ENCODE measurements at regions not wholly inside any gene's neighbourhood (a gene's known extent, or its start where the extent isn't known, plus 50 kb on each side); places are given as distances from the start of the nearest gene placed in this dataset.

DNA sequence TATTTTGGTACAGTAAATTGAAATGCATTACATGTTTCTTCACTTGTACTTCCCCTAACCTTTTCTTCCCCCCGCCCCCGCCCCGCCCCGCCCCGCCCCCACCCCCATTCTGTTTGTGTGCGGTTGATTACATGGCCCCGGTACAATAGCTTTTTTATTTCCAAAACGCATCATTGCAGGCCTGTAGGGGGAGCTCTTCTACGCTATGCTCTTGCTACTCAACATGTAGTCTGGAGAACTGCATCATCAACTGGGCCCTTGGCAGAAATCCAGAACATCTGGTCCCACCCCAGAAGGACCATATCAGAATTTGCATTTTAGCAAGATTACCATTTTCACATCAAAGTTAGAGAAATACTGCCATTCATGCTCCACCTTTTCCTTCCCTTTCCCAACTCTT lies 333.3 kb upstream of the DDX53 start:
- DNase-seq: no peak

DNA sequence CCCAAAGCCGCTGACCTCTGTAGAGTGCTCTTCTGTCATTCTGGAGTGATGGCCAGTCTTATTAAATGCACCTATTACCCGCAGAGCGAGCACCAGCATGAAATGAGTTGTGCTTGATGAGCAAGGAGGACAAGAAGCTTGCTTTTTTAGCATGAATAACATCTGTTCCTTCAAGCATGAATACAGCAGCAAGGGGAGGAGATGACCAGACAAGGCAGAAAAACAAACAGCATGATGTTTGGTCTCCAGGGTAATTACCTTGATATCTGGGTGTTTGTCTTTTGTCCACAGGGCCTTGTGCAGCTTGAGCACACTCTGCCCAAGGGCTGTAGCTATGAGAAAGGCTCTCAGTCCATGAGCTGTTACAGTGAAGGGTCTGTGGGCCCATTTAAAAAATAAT lies 324.8 kb upstream of the DDX53 start:
- no peak for DNase-seq

DNA sequence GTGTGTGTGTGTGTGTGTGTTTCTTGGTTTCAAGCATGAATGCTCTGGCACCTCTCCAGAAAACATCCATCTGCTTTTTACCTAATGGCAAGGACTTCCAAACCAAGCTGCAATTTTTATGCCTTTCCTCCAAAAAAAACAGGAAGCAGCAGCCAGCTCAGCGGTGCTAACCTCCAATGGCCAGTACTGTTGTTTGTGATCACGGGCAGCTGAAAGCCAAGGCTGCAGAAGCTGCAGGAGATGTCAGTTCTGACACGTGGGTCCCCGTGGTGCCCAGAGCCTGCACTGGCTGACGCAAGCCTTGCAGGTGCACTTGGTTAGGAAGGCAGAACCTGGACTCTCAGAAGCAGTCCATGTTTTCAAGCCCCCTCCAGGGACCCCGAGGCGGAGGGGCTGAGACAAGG lies 313.6 kb upstream of the DDX53 start:
- no peak for DNase-seq

DNA sequence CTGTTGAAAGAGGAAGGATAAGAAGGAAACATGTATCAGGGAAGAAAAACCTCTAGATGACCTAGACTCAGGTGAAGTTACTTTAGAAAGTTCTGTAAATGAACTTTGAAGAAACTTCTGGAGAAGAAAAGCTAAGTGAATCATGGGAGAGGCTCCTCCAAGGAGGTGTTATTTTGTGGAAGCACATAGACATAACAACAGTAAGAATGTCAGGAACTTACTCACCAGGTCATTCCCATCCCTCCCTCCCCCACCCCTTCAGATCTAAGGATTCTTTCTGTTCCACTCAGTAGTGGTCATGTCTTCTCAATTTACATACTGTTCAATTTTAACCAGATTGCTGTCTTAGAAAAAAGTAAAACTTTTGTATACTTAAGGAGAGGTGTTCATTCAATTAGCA lies 310.5 kb upstream of the DDX53 start:
- no peak for DNase-seq

DNA sequence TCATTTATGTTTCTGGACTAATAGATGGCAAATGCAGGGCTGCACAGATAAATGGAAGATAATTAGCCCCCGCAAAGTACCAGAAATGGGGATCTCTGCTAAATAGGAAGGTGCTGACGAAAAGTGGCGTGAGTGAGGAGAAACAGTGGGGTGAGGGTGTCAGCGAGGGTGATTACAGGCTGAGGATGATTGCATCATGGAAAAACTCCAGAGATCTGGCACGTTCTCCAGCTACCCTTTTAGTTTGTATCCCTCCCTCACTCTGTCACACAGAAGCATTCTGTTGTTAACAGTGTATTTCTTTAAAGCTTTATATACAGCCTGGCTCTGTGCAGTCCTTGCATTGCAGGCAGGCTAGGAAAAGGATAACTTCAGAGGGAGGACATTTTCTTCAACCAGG lies 309.6 kb upstream of the DDX53 start:
- DNase-seq: no peak

DNA sequence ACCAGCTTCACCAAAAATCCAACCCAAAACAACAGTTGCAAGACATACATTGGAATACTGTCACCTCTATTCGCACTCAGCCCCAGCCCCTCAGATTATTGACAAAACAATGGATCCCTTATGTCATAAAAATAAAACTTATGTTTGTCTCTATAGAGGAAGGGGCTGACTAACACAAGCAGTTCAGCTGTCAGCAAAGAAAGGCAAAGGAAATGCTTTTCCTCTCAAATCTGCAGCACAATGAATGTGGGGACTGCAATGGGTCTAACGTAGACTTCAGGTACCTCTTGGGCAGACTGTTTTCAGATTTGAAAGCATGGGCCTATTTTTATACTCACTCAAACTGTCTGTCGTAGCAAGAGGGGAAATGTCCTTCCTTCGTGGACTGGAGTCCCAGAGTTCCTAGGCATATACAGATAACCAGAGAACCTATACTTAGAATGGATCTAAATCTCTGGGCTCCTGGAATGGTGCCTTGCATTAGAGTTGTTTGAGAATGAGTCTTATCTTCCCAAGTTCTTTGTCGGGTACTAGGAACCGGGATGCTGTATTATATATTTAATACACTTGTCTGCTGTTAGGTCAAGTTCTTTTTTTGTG lies 307.7 kb upstream of the DDX53 start:
- no peak for DNase-seq

DNA sequence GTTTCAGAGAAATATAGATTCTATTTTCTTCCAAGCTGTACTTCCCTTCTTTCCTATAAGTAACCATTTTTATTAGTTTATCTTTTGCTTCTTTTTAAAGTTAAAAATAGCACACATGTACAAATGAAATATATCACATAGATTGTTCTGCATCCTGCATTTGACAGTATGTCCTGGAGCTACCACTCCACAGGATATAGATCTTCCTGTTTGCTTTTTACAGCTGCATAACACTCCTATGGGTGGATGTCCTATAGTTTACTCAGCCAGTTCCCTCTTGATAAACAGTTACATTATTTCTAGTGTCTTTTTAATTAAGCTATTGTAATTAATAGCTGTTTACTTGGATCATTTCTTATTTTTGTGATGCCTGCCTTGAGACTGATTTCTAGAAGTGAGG lies 301.6 kb upstream of the DDX53 start:
- no peak for DNase-seq

DNA sequence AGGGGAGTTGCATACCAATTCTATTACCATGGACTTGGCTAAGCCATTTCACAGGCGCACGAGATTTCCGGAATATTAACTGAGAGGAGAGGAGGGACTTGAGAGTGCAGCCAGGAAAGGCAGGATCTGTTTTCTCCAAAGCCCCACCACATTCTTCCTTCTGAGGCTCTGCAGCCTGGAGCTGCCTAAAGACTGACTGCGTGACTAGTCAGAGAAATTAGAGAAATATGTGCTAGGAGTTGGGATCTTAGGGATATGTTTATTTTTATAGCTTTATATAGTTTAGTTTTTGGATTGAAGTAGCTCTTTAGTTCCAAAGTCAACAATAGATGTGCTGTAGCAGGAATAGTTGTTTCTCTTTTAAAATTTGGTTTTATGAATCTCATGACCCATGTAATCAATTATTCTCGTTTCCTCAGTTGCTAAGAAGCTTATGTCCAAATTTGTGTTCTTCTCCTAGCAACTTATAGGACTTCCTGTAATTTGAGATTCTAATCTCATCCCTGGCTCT lies 300.1 kb upstream of the DDX53 start:
- no peak for DNase-seq

DNA sequence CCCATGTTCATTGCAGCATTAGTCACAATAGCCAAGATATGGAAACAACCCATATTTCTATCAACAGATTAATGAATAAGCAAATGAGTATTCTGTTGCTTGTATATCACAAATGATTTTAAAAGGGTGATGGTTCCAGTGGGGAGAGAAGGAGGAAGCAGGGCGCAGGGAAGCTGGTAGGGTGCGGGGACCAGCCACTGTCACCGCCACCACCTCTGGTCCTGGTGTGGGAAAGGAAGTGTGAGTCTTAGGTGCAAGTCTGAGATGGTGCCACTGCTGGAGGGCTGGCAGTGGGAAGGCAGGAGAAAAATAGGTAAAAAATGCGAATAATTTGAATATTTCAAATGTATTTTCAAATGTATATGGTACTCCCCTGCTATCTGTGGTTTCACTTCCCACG lies 286.8 kb upstream of the DDX53 start:
- no peak for DNase-seq

DNA sequence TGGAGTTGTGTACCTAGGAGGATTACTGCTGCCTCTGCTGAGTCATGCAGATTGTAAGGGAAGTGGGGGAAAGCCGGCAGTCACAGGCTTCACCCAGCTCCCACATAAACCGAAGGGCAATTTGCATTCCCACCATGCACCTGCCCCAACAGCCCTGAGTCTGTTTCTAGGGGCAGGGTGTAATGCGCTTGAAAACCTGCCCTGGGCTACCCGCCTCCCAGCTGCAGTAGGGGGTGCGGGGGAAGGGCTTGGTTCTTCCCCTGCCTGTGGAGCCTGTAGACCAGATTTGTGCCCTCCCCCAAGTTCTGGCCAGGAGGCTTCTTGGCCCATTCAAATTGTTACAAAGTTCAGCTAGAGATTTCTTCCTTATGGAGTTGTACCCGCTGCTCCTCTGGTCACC lies 269.2 kb upstream of the DDX53 start:
- DNase-seq: no peak

DNA sequence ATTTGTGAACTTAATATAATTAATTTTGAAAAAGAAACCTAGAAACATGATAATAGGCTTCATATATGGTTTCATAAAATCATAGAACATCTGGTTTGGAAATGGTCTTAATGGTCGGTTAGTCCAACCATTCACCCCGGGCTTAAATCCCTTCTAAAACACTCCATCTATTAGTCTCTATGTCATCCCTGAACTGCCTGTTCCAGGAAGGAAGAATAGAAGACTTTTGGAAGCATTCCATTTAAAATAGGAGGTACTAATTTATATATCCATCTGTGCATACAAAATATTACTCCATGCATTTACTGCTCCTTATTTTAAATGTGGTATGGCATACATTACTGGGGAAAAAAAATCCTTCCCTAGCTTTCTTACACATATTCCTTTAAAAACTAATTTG lies 262.2 kb upstream of the DDX53 start:
- no peak for DNase-seq

DNA sequence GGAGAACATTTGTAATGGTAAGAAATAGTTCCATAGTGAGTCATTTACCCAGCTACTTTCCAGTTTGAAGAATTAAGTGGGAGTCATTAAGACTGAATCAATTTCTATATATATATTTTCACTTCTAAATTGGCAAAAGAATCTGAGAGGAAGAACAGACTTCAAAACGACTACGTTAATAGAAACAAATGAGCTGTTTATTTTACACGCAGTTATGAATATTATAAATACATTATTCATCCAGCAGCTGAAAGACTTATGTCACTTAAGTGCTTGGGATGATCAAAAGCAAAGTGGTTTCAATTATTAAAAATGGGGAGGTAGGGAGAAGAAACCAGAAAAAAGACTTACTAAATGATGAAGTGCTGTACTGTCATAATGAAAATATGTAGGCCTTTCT lies 260.5 kb upstream of the DDX53 start:
- no peak for DNase-seq

DNA sequence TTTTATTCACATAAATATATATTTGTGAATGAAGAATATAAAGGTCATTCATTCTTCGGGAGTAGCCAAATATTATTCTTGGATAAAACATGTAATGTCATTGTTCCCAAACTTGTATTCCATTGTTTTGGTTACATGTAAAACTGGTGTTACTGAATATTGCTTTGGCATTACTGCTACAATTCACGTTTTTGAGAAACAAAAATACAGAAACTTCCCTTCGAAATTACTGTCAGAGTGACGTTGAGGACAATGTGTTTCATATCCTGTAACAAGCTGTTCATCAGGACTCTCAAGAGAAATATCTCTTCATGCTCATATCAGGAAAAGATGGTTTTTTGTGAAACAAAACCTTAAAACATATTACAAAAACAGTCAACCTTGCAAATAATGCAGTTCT lies 258.9 kb upstream of the DDX53 start:
- no peak for DNase-seq

DNA sequence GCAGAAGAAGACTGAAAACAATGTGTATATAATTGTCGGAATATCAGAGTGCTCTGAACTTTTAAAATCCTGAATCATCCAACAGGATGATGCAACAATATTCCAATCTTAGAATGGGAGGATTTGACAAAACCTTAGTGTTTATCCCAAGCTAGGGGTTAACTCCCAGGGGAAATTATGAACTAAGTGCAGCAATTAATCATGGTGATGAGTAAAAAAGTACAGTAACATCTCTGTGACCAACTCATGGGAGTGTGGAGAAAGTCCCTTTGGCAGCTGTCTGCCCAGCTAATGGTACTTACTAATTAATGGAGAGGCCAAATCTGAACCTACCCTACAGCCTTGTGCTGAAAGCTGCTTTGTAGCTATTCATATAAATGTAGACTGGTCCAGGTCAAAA lies 257.6 kb upstream of the DDX53 start:
- no peak for DNase-seq

DNA sequence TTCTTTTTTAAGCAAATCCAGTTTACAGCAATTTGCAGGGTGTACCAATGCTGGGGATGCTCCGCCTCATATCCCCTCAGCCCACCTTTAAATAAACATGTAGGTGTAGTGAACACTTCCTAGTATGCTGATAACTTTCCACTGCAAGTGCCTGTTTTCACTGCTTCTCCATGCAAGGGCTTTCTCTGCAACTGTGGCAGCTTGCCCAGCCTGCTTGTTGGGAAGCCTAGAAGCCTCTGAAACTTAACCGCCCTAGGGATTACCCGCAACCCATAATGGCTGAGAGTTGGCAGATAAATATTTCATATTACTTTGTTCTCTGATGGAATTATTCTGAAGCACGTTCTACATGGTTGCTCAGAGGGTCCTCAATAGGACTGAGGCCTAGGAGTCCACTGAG lies 253.7 kb upstream of the DDX53 start:
- no peak for DNase-seq

DNA sequence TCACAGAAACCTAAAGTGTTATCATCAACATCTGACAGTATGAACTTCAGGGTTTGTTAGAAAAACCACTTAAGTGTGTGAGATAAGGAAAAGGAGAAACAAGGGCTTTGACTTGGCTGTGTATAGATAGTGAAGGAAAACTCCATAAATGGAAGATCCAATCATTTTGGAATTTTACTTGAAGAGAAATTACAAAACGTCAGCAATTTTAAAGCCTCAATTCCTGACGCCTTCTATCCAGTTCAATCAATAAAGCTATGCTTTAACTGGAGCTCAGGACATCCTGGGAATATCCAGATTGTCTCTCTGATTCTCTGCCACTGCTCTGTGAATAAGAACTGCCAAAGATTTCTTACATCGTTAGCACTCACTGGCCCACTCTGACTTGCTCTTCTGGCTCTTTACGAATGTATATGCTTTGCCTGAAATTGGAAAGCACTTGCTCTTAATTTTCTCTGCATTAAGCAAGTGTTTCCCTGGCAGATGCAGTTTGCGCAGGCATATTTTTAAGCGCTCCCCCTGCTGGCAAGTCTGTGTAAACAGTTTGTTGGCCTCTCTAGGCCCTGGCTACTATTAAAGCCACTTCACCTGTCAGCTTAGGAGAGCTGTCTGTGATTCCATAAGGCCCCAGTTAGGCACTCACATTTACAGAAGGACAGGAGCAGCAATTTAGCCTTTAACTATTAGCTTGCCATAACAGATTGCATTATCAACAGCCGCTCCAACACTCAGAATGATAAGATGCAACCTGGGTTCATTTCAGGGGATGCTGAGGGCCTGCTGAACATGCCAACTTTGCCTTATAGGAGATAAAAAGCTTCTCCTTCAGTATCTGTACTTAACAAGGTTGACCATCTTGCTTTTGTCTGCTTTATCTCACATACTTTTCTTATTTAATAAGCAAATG lies 251.4 kb upstream of the DDX53 start:
- peak; percentile 47 for DNase-seq

DNA sequence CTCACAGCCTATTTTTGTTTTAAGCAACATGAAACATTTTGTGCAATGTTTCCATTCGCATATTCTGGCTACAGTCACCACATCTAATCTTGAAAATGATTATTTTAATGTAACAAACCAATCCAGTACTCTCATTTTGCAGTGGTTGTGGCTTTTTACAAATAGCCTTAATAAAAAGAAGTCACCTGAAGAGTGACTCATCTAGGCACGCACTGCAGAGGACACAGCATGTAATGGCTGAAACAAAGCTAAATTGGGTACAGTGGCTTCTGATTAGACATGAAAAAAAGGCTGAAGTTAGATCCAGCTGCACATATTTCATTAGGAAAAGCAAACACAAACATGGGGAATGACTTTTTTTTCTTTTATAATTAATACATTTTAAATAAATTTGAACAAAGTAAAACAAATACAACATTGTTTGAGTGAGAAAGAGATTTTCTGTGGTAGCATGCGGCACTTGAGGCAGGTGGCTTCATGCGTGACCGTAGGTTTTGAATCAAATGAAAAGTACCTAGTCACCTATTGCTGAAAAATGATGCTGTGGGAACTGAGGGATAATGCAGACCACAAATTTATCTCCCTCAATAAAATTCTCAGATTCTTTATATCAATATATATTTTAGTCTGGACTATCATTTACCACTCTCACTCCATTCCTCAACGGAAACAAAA lies 240.8 kb upstream of the DDX53 start:
- DNase-seq: no peak

DNA sequence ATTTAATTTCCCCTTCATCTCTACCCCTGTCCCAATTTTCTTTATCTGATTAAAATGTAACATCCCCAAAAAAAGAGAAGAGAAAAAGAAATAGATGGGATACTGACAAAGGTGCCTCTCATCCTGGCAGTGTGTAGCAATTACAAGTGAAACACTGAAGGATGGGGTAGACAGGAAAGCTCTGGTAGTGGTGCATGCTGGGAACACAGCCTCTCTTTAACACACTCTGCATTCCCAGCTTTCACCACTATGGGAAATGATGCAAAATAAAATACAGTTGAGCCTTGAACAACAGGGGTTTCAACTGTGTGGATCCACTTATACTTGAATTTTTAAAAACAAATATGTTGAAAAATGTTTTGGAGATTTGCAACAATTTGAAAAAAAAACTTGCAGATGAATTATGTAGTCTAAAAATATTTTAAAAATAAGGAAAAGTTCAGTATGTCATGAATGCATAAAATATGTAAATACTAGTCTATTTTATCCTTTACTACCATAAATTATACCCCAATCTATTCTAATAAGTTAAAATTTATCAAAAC lies 239.2 kb upstream of the DDX53 start:
- DNase-seq: no peak

DNA sequence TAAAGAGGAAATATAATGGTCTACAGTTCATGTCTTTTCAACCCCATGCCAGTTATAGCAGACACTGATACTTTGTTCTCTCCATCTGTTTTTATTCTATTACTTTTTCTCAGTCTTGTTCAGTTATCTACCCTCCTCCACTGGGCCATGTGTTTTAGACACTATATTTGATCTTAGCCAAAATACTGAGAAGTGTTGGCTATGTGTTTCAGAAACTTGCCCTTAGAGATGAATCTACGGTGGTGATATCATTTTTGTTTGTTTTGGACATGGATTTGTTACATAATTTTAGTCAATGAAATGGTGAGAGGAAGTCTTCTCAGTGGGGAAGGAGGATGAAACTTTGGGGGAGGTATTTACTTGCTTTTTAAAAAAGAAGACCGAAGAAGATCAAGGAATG lies 211.5 kb upstream of the DDX53 start:
- no peak for DNase-seq

DNA sequence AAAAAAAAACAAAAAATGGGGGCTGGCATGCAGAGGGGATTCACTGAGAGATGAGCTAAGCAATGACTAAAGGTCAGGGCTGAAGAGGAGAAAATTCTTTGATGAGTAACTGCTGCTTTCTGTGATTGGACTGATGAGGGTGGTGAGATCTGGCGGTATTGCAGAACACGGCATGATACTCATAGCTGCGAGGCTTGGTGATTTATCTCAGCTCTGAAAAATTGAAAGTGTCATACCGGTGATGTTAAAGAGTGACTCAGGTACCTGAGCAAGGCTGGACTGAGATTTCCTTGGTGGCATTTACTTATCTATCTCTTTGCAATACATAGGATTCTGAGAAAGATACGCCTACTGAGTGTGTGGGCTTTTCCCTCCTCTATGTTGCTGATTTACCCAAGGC lies 204.1 kb upstream of the DDX53 start:
- no peak for DNase-seq

DNA sequence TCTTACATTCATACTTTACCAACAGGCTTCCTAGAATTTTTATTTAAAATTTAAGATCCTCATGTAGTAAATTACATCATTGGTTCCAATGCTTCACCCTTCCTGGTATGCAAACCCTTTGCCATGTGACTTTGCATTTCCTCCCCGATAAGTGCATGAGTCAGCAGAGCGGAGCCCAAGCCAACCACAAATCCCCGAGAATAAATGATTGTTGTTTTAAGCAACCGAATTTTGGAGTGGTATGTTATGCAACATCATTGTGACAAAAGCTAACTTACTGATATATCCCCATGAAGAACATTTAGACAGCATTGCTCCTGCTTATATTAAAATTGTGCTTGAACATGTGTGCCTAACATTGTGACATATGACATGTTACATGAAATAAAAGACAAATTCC lies 199.4 kb upstream of the DDX53 start:
- DNase-seq: no peak

DNA sequence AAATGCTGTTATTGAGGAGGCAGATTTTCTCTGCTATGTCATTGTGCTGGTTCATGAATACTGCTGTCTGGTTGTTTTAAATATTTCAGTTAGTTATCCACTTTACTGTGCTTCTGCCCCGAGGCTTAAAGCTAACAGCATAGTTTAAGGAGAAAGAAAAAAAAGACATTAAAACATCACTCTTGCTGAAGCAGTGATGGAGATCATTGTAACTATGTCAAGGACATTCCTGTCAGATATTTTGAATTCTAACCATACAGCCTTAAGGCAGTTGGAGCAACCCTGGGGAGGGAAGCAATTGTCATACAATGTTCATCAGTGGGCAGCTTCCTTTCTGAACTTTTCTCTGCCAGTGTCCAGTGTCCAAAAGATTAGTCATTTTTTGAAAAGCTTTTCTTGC lies 199.0 kb upstream of the DDX53 start:
- DNase-seq: no peak

DNA sequence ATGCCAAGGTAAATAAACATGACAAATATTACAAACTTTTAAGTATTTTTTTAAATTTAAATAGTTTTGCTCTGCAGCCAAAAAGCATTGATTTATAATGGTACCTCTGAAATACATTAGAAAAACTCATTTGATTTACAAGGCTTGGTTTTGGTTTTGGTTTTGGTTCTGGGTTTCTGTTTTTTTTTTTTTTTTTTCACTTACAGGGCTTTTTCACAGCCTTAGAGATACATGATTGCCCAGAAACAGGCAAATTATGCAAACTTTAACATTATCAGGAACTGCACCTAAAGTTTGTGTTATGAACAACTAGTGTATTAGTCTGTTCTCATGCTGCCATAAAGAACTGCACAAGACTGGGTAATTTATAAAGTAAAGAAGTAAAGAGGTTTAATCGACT lies 196.4 kb upstream of the DDX53 start:
- DNase-seq: no peak

DNA sequence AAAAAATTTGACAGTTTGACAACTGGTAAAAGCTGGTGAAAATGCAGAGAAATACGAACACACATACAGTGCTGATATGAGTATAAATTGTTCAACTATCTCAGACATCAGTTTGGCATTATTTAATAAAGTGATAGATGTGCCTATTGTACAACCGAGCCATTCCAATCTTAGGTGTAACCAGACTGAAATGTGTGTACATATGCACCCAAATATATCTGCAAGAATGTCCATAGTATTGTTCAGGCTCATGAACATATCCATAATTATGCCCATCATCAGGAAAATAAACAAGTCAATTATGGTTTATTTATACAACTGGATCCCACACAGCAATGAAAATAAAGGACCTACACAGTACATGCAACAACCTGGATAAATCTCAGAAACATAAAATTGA lies 188.9 kb upstream of the DDX53 start:
- DNase-seq: no peak
